Osteoblast (primary cell): ENCODE measurements at regions not wholly inside any gene's neighbourhood (a gene's known extent, or its start where the extent isn't known, plus 50 kb on each side); places are given as distances from the start of the nearest gene placed in this dataset.

Experiments
- DNase-seq: peaks from one replicate; pipeline ENCODE4 v3.0.0; 2011; ENCODE audit warnings: low spot score, mixed read lengths; ENCODE audit not compliant: insufficient read length; ENCODE audit errors: missing footprints
- H2AFZ ChIP-seq: 2 replicates; pipeline ENCODE4 v1.6.0; 2011; ENCODE audit warnings: mild to moderate bottlenecking, low read length
- H3K27ac ChIP-seq: 2 replicates; pipeline ENCODE4 v1.5.1; 2011; ENCODE audit warnings: mild to moderate bottlenecking, low read depth, low read length, moderate library complexity
- H3K27me3 ChIP-seq: 2 replicates; pipeline ENCODE4 v1.6.0; 2012; ENCODE audit warnings: mild to moderate bottlenecking, control low read depth, inconsistent platforms, low read length, moderate library complexity; ENCODE audit not compliant: insufficient read depth
- H3K36me3 ChIP-seq: 2 replicates; pipeline ENCODE4 v1.5.1; 2011; ENCODE audit warnings: mild to moderate bottlenecking, low read length, control low read depth, moderate library complexity; ENCODE audit not compliant: insufficient read depth
- H3K4me1 ChIP-seq: 2 replicates; pipeline ENCODE4 v1.5.1; 2011; ENCODE audit warnings: mild to moderate bottlenecking, low read length, control low read depth, moderate library complexity; ENCODE audit not compliant: insufficient read depth
- H3K4me2 ChIP-seq: 2 replicates; pipeline ENCODE4 v1.6.0; 2011; ENCODE audit warnings: mild to moderate bottlenecking, low read length; ENCODE audit not compliant: insufficient read depth
- H3K4me3 ChIP-seq: fragments of 200-600 bp; sonication (generic); 3 replicates; pipeline ENCODE4 v1.5.1; 2012; ENCODE audit warnings: mild to moderate bottlenecking, low read length, inconsistent platforms; ENCODE audit not compliant: insufficient read depth
- H3K79me2 ChIP-seq: 2 replicates; pipeline ENCODE4 v1.6.0; 2012; ENCODE audit warnings: mild to moderate bottlenecking, low read length, control low read depth, inconsistent platforms; ENCODE audit not compliant: insufficient read depth
- H3K9me3 ChIP-seq: 2 replicates; pipeline ENCODE4 v1.5.1; 2011; ENCODE audit warnings: low read depth, low read length, control low read depth
- H4K20me1 ChIP-seq: 2 replicates; pipeline ENCODE4 v1.6.0; 2012; ENCODE audit warnings: mild to moderate bottlenecking, low read length, control low read depth; ENCODE audit not compliant: insufficient read depth
- CTCF ChIP-seq: IDR thresholded peaks from 2 replicates; pipeline ENCODE4 v1.5.1; 2011; ENCODE audit warnings: mild to moderate bottlenecking, low read depth, low read length, moderate library complexity; ENCODE audit errors: extremely low read depth

- Histone ChIP-seq H3K36me3 (no peaks in the 10 kb centered on the region), H3K9me3 (peaks cover 2% of the 10 kb centered on the region), H3K4me3 (no peak overlapping the region), H4K20me1 (no peaks in the 10 kb centered on the region), H3K27ac (no peak overlapping the region), H3K27me3 (no peaks in the 10 kb centered on the region), H2AFZ (no peak overlapping the region), H3K4me1 (no peaks in the 10 kb centered on the region), H3K79me2 (no peaks in the 10 kb centered on the region), H3K4me2 (no peak overlapping the region)
- no peak for TF ChIP-seq CTCF
- no peak for DNase-seq
Observed at GRCh38 chr4:33625748-33626147, 2618.6 kb downstream of the ARAP2 start.

DNA sequence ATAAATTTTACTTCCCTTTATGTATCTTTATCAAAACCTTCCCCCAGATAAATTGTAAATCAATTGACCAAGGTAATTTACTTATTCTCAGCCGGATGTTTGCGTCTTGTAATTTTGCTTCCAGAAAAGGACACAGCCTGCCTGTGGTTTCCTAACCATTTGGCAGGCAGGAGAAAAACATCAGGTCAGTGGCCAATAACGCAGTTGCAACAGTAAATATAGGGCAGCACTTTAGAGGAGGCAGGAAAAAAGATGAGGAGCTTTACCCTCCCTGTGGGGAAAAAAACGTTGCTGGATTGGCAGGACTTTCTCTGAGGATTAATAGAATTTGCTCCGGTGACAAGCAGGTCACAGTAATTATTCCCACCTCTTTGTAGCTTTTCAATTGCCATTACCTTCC is 2618.1 kb downstream of the ARAP2 start:
- no peak overlapping the region for H2AFZ ChIP-seq
- H3K27me3 ChIP-seq, result no peaks in the 10 kb centered on the region
- H3K4me2 ChIP-seq, result no peak overlapping the region
- H3K9me3 ChIP-seq, result peaks cover 2% of the 10 kb centered on the region
- H3K4me1 ChIP-seq, result no peaks in the 10 kb centered on the region
- no peak for TF ChIP-seq CTCF
- H3K27ac ChIP-seq, result no peak overlapping the region
- no peak for DNase-seq
- H3K79me2 ChIP-seq, result no peaks in the 10 kb centered on the region
- H3K4me3 ChIP-seq, result no peak overlapping the region
- H4K20me1 ChIP-seq, result no peaks in the 10 kb centered on the region
- no peaks in the 10 kb centered on the region for H3K36me3 ChIP-seq

DNA sequence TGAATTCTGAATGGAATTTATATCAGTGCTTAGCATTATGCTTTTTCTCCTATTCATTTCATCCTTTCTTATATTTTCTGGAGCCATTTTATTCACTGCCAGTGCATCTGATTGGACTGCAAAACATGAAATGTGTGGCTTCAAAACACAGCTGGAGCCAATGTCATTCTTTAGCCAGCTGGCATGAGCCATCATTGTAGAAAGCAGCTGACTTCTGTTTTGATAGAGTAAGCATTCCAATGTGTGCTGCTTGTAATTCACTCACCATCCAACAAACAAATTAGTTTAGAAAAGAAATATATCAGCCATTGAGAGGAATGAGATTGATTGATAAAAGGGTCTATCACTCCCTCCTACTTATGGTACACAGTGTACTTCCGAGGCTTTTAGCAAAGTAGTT is 2616.0 kb downstream of the ARAP2 start:
- Histone ChIP-seq H3K4me3 (no peak overlapping the region), H3K27ac (no peak overlapping the region), H3K36me3 (no peaks in the 10 kb centered on the region), H3K4me1 (no peaks in the 10 kb centered on the region), H2AFZ (no peak overlapping the region), H3K4me2 (no peak overlapping the region), H3K9me3 (no peaks in the 10 kb centered on the region), H4K20me1 (no peaks in the 10 kb centered on the region), H3K27me3 (no peaks in the 10 kb centered on the region), H3K79me2 (no peaks in the 10 kb centered on the region)
- no peak for DNase-seq
- TF ChIP-seq CTCF, result no peak

GRCh38 chr4:33649015-33649414 is 2595.3 kb downstream of the ARAP2 start:
- H3K4me2 ChIP-seq, result no peak overlapping the region
- no peak for DNase-seq
- no peak for TF ChIP-seq CTCF
- H2AFZ ChIP-seq, result no peak overlapping the region
- no peak overlapping the region for H3K27ac ChIP-seq
- no peaks in the 10 kb centered on the region for H3K9me3 ChIP-seq
- H3K79me2 ChIP-seq, result no peaks in the 10 kb centered on the region
- no peaks in the 10 kb centered on the region for H3K4me1 ChIP-seq
- no peaks in the 10 kb centered on the region for H3K27me3 ChIP-seq
- H3K4me3 ChIP-seq, result no peak overlapping the region
- H4K20me1 ChIP-seq, result no peaks in the 10 kb centered on the region
- no peaks in the 10 kb centered on the region for H3K36me3 ChIP-seq
